HG03378 (cell line): ENCODE measurements at regions not wholly inside any gene's neighbourhood (a gene's known extent, or its start where the extent isn't known, plus 50 kb on each side); places are given as distances from the start of the nearest gene placed in this dataset.

Experiments used
- ATAC-seq: cut with Tn5 transposase; IDR thresholded peaks from one replicate; pipeline ENCODE4 v1.9.1; 2021; ENCODE audit warnings: mild to moderate bottlenecking, moderate library complexity; ENCODE audit not compliant: unreplicated experiment

- no peak for ATAC-seq
These were observed 51.7 kb upstream of the GSE1 start for GRCh38 chr16:85561248-85562092.

DNA sequence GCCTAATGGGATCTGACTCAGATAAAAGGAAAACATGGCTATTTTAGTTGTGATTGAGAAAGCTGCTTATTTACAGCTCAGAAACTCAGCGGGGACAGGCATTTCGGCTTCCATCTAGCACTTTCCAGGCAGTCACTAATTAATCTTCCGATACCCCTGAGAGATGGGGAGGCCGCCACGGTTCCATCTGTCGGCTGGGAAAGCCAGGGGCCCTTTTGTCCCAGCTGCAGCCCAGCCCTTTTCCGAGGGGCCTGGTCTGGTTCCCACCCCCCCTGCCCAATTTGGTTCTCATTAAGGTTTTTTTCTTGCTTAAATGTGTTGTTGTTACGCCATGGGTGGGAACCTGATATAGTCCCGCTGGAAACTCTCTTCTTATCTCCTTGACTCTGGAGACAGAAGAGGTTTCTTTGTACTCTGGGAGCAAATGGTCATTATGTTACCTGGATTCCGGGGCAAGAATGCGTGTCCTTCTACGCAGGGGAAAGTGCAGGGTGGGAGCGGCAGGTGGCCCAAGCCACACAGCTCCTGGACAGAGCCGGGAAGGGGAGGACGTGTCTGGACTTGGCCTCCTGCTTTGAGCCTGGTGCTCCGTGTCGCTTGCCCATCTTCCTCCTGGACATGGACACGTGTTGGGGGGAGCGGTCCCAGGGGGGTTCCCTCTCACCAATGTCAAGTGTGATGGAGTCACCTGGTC lies 50.9 kb upstream of the GSE1 start:
- no peak for ATAC-seq

- no peak for ATAC-seq
These were observed 50.1 kb upstream of the GSE1 start for GRCh38 chr16:85563034-85563433.
